Keratinocyte (primary cell): ENCODE measurements at regions not wholly inside any gene's neighbourhood (a gene's known extent, or its start where the extent isn't known, plus 50 kb on each side); places are given as distances from the start of the nearest gene placed in this dataset.

Source experiments
- DNase-seq: peaks from one replicate; pipeline ENCODE4 v3.0.0-alpha.2; 2011; ENCODE audit warnings: low read depth, missing footprints, low spot score
- FAIRE-seq: peaks from 2 replicates; lab custom pipeline; 2011; peaks lifted over from hg19 to GRCh38; lab: Jason Lieb, UNC
- H2AFZ ChIP-seq: 2 replicates; pipeline ENCODE4 v1.6.0; 2012; ENCODE audit warnings: low read length, control low read depth, inconsistent platforms; ENCODE audit not compliant: control insufficient read depth
- H3K27ac ChIP-seq: 2 replicates; pipeline ENCODE4 v1.5.1; 2011; ENCODE audit warnings: low read length; ENCODE audit not compliant: control insufficient read depth, insufficient read depth
- H3K27me3 ChIP-seq: 3 replicates; pipeline ENCODE4 v1.6.0; 2011; ENCODE audit warnings: low read length; ENCODE audit not compliant: control insufficient read depth, insufficient read depth; ENCODE audit errors: extremely low read depth
- H3K36me3 ChIP-seq, 2 experiments: 2 replicates in 1 of 2; 3 replicates in 1 of 2; pipeline ENCODE4 v1.5.1; 2011; ENCODE audit warnings: low read length in 2 of 2, mild to moderate bottlenecking in 1 of 2; ENCODE audit not compliant: control insufficient read depth in 2 of 2, insufficient read depth in 2 of 2; ENCODE audit errors: extremely low read depth in 1 of 2
- H3K4me1 ChIP-seq: 3 replicates; pipeline ENCODE4 v1.5.1; 2011; ENCODE audit warnings: low read length; ENCODE audit not compliant: control insufficient read depth, insufficient read depth; ENCODE audit errors: extremely low read depth
- H3K4me2 ChIP-seq: 3 replicates; pipeline ENCODE4 v1.6.0; 2011; ENCODE audit warnings: low read depth, low read length; ENCODE audit not compliant: control insufficient read depth, insufficient read depth; ENCODE audit errors: extremely low read depth
- H3K4me3 ChIP-seq, 3 experiments: fragments of 200-600 bp in 1 of 3; sonication (generic) in 1 of 3; 2 replicates in 2 of 3; 3 replicates in 1 of 3; pipeline ENCODE4 v1.5.1; 2011 to 2016; ENCODE audit warnings: low read length in 3 of 3, mild to moderate bottlenecking in 3 of 3, control low read depth in 2 of 3, inconsistent platforms in 1 of 3, low read depth in 1 of 3, mixed read lengths in 1 of 3, mixed run types in 1 of 3, moderate library complexity in 1 of 3; ENCODE audit not compliant: control insufficient read depth in 2 of 3, insufficient read depth in 2 of 3; ENCODE audit errors: extremely low read depth in 1 of 3
- H3K79me2 ChIP-seq: 2 replicates; pipeline ENCODE4 v1.6.0; 2012; ENCODE audit warnings: low read length; ENCODE audit not compliant: control insufficient read depth, insufficient read depth
- H3K9ac ChIP-seq: 3 replicates; pipeline ENCODE4 v1.6.0; 2011; ENCODE audit warnings: low read length; ENCODE audit not compliant: control insufficient read depth, insufficient read depth; ENCODE audit errors: extremely low read depth
- H3K9me1 ChIP-seq: 3 replicates; pipeline ENCODE4 v1.6.0; 2011; ENCODE audit warnings: low read length; ENCODE audit not compliant: control insufficient read depth, insufficient read depth; ENCODE audit errors: extremely low read depth
- H3K9me3 ChIP-seq: 2 replicates; pipeline ENCODE4 v1.5.1; 2012; ENCODE audit warnings: low read depth, low read length; ENCODE audit not compliant: control insufficient read depth
- H4K20me1 ChIP-seq: 3 replicates; pipeline ENCODE4 v1.6.0; 2011; ENCODE audit warnings: low read length; ENCODE audit not compliant: control insufficient read depth, insufficient read depth; ENCODE audit errors: extremely low read depth
- EZH2 ChIP-seq: IDR thresholded peaks from one replicate; pipeline ENCODE4 v1.6.1; 2012; ENCODE audit warnings: inconsistent platforms, mild to moderate bottlenecking, low read length, moderate library complexity
- dilution Hi-C: fragments of 300-500 bp; cut with MboI; formaldehyde crosslinking; loops from one replicate; pipeline ENCODE4 v1.7.0; 2020; ENCODE audit warnings: low sequenced_read_pairs; ENCODE audit not compliant: extremely low pct_ligation_motif_present
- TF ChIP-seq, protein P1 (sequence below), 3 experiments: IDR thresholded peaks in 1 of 3; conservative IDR thresholded peaks in 1 of 3; optimal IDR thresholded peaks in 1 of 3; 2 replicates in 2 of 3; 3 replicates in 1 of 3; pipeline versions ENCODE3 to v1.5.1; 2011; ENCODE audit warnings: low read length in 3 of 3, mild to moderate bottlenecking in 3 of 3, moderate library complexity in 2 of 3, control low read depth in 1 of 3, inconsistent platforms in 1 of 3; ENCODE audit not compliant: insufficient read depth in 2 of 3; ENCODE audit errors: extremely low read depth in 1 of 3

GRCh38 chr4:59838236-59838635 is 1361.9 kb upstream of the ADGRL3 start:
- Histone ChIP-seq H3K27me3 (no peaks in the 10 kb centered on the region), H4K20me1 (no peaks in the 10 kb centered on the region), H3K36me3 (no peaks in the 10 kb centered on the region), H3K9me3 (no peaks in the 10 kb centered on the region), H3K9me1 (no peaks in the 10 kb centered on the region), H2AFZ (no peak overlapping the region), H3K4me1 (no peaks in the 10 kb centered on the region), H3K4me2 (no peak overlapping the region), H3K4me3 (no peak overlapping the region), H3K79me2 (no peaks in the 10 kb centered on the region), H3K9ac (no peak overlapping the region), H3K27ac (no peak overlapping the region)
- DNase-seq, result no peak
- TF ChIP-seq EZH2, result no peak
- TF ChIP-seq, protein P1, sequence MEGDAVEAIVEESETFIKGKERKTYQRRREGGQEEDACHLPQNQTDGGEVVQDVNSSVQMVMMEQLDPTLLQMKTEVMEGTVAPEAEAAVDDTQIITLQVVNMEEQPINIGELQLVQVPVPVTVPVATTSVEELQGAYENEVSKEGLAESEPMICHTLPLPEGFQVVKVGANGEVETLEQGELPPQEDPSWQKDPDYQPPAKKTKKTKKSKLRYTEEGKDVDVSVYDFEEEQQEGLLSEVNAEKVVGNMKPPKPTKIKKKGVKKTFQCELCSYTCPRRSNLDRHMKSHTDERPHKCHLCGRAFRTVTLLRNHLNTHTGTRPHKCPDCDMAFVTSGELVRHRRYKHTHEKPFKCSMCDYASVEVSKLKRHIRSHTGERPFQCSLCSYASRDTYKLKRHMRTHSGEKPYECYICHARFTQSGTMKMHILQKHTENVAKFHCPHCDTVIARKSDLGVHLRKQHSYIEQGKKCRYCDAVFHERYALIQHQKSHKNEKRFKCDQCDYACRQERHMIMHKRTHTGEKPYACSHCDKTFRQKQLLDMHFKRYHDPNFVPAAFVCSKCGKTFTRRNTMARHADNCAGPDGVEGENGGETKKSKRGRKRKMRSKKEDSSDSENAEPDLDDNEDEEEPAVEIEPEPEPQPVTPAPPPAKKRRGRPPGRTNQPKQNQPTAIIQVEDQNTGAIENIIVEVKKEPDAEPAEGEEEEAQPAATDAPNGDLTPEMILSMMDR (optimal IDR thresholded peaks at IDR 0.05 in 1 of 3, IDR thresholded peaks at IDR 0.05 in 1 of 3, conservative IDR thresholded peaks at IDR 0.05 in 1 of 3; ENCODE audit: extremely low read depth in 1 of 3, insufficient read depth in 2 of 3, low read length in 3 of 3), result no peak
- dilution Hi-C loops, result no loop called here
- FAIRE-seq, result no peak

DNA sequence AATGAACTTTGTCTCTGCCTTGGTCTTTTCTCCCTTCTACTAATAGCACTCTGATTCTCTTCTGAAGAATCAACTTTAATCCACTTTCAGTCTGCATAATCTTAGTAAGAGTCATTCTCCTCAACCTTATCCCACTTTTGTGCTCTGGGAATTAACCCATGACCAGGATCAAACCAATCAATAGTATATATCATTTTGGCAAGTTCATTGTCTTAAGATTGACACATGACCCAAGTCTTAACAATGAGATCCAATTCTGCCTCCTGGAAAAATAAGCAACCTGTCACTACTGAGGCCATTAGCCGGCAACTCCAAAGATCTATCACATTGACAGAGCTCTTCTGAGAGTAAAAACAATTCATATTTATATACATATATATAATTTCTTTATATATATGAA is 1358.4 kb upstream of the ADGRL3 start:
- H3K79me2 ChIP-seq, result no peaks in the 10 kb centered on the region
- H3K9me1 ChIP-seq, result no peaks in the 10 kb centered on the region
- no peaks in the 10 kb centered on the region for H3K36me3 ChIP-seq
- DNase-seq, result no peak
- TF ChIP-seq, protein P1 (optimal IDR thresholded peaks at IDR 0.05 in 1 of 3, IDR thresholded peaks at IDR 0.05 in 1 of 3, conservative IDR thresholded peaks at IDR 0.05 in 1 of 3; ENCODE audit: extremely low read depth in 1 of 3, insufficient read depth in 2 of 3, low read length in 3 of 3), result no peak
- TF ChIP-seq EZH2, result no peak
- no peak overlapping the region for H3K9ac ChIP-seq
- H3K9me3 ChIP-seq, result no peaks in the 10 kb centered on the region
- no peaks in the 10 kb centered on the region for H3K4me1 ChIP-seq
- no peaks in the 10 kb centered on the region for H4K20me1 ChIP-seq
- H3K27ac ChIP-seq, result no peak overlapping the region
- dilution Hi-C loops, result no loop called here
- H3K4me2 ChIP-seq, result no peak overlapping the region
- no peak for FAIRE-seq
- H3K27me3 ChIP-seq, result no peaks in the 10 kb centered on the region
- H3K4me3 ChIP-seq, result no peak overlapping the region
- H2AFZ ChIP-seq, result no peak overlapping the region
